Trophoblast cell (in vitro differentiated cells and primary cell): ENCODE measurements at regions not wholly inside any gene's neighbourhood (a gene's known extent, or its start where the extent isn't known, plus 50 kb on each side); places are given as distances from the start of the nearest gene placed in this dataset.

Experiments used
- DNase-seq, 2 donors: peaks; one replicate each; pipeline ENCODE4 v3.0.0-alpha.2; 2016
- H2AFZ ChIP-seq: 2 replicates; pipeline ENCODE4 v1.6.1; 2013; ENCODE audit warnings: low read length, moderate library complexity, mild to moderate bottlenecking; ENCODE audit not compliant: insufficient read depth, poor library complexity
- H2AK5ac ChIP-seq: 2 replicates; pipeline ENCODE4 v1.6.1; 2013; ENCODE audit warnings: mild to moderate bottlenecking, low read length
- H2BK120ac ChIP-seq: 2 replicates; pipeline ENCODE4 v1.6.1; 2013; ENCODE audit warnings: low read length, mild to moderate bottlenecking, moderate library complexity; ENCODE audit not compliant: insufficient read depth, poor library complexity
- H2BK12ac ChIP-seq: 2 replicates; pipeline ENCODE4 v1.6.1; 2013; ENCODE audit warnings: mild to moderate bottlenecking, low read length, moderate library complexity
- H2BK5ac ChIP-seq: 2 replicates; pipeline ENCODE4 v1.6.1; 2013; ENCODE audit warnings: low read length, low read depth, moderate library complexity, mild to moderate bottlenecking; ENCODE audit not compliant: poor library complexity
- H3K14ac ChIP-seq: 2 replicates; pipeline ENCODE4 v1.6.1; 2013; ENCODE audit warnings: mild to moderate bottlenecking, low read length
- H3K18ac ChIP-seq: 2 replicates; pipeline ENCODE4 v1.6.1; 2013; ENCODE audit warnings: mild to moderate bottlenecking, low read length
- H3K23ac ChIP-seq: 2 replicates; pipeline ENCODE4 v1.6.1; 2013; ENCODE audit warnings: low read length
- H3K27ac ChIP-seq: 2 replicates; pipeline ENCODE4 v1.5.1; 2013; ENCODE audit warnings: low read depth, mild to moderate bottlenecking, inconsistent platforms, low read length, moderate library complexity
- H3K27me3 ChIP-seq: 2 replicates; pipeline ENCODE4 v1.6.1; 2013; ENCODE audit warnings: inconsistent platforms, mild to moderate bottlenecking, low read length, moderate library complexity; ENCODE audit not compliant: insufficient read depth
- H3K36me3 ChIP-seq, 2 experiments: 1 replicate in 1 of 2; 2 replicates in 1 of 2; pipeline ENCODE4 v1.6.1; 2013; ENCODE audit warnings: low read length in 2 of 2, mild to moderate bottlenecking in 2 of 2, moderate library complexity in 1 of 2; ENCODE audit not compliant: insufficient read depth in 2 of 2, control insufficient read depth in 1 of 2
- H3K4ac ChIP-seq: 2 replicates; pipeline ENCODE4 v1.6.1; 2013; ENCODE audit warnings: low read depth, mild to moderate bottlenecking, low read length, moderate library complexity
- H3K4me1 ChIP-seq, 2 experiments: 1 replicate in 1 of 2; 2 replicates in 1 of 2; pipeline ENCODE4 v1.6.1; 2013; ENCODE audit warnings: low read length in 2 of 2, mild to moderate bottlenecking in 2 of 2, moderate library complexity in 1 of 2; ENCODE audit not compliant: insufficient read depth in 2 of 2, control insufficient read depth in 1 of 2
- H3K4me2 ChIP-seq: 2 replicates; pipeline ENCODE4 v1.6.1; 2013; ENCODE audit warnings: inconsistent platforms, mild to moderate bottlenecking, low read length, moderate library complexity
- H3K4me3 ChIP-seq: 2 replicates; pipeline ENCODE4 v1.5.1; 2013; ENCODE audit warnings: mild to moderate bottlenecking, low read depth, low read length, inconsistent platforms
- H3K79me1 ChIP-seq: one replicate; pipeline ENCODE4 v1.6.1; 2013; ENCODE audit warnings: low read length
- H3K79me2 ChIP-seq: 2 replicates; pipeline ENCODE4 v1.6.1; 2013; ENCODE audit warnings: low read length, mild to moderate bottlenecking; ENCODE audit not compliant: control insufficient read depth, insufficient read depth, poor library complexity
- H3K9ac ChIP-seq: 2 replicates; pipeline ENCODE4 v1.6.1; 2013; ENCODE audit warnings: mild to moderate bottlenecking, low read length
- H3K9me3 ChIP-seq: 2 replicates; pipeline ENCODE4 v1.6.1; 2013; ENCODE audit warnings: low read depth, mild to moderate bottlenecking, control low read depth, inconsistent platforms, low read length; ENCODE audit not compliant: insufficient read depth
- H4K12ac ChIP-seq: 2 replicates; pipeline ENCODE4 v1.6.1; 2013; ENCODE audit warnings: low read depth, mild to moderate bottlenecking, low read length, moderate library complexity
- H4K8ac ChIP-seq: 2 replicates; pipeline ENCODE4 v1.6.1; 2013; ENCODE audit warnings: low read depth, mild to moderate bottlenecking, low read length, moderate library complexity
- H4K91ac ChIP-seq: one replicate; pipeline ENCODE4 v1.6.1; 2013; ENCODE audit warnings: low read depth, mild to moderate bottlenecking, low read length, moderate library complexity
- WGBS: extraction: QIAGEN DNeasy Blood & Tissue Kit; methylation state at CpG from one replicate; pipeline ENCODE4 v1.1.7; 2013; ENCODE audit warnings: missing lambda C conversion rate; ENCODE audit not compliant: insufficient read length, insufficient coverage; ENCODE audit errors: extremely low coverage; 5-methylcytosine and 5-hydroxymethylcytosine counted together

DNA sequence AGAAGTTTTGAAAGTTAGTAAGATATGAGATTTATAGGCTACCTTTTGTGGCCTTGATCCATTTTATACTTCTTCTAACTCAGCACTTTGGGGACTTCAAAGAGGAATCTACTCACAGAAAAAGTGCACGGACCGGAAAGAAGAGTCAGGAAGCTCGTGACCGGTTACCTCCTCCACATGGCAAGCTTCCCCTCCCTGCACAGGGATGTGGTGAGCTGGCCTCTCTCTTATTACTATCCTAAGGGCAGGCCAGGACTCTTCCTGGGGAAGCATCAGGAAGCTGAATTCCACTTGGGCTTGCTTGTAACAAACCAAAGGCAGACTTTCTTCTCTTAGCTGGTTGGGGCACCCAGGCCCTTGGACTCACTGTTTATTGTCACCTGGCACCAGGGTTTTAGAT, 170.8 kb upstream of the GLI3 start:
- no peak overlapping the region for H4K8ac ChIP-seq
- H3K36me3 ChIP-seq: no peaks in the 10 kb centered on the region
- H3K14ac ChIP-seq: no peak overlapping the region
- H3K4me3 ChIP-seq: no peak overlapping the region
- no peak overlapping the region for H3K4me2 ChIP-seq
- H4K12ac ChIP-seq: no peak overlapping the region
- H4K91ac ChIP-seq: no peak overlapping the region
- no peaks in the 10 kb centered on the region for H3K27me3 ChIP-seq
- no peak overlapping the region for H2BK5ac ChIP-seq
- no peak overlapping the region for H2BK120ac ChIP-seq
- H3K23ac ChIP-seq: no peak overlapping the region
- H2AK5ac ChIP-seq: no peak overlapping the region
- H3K4me1 ChIP-seq: peaks cover 3 to 4% of the 10 kb centered on the region in 2 experiments
- WGBS: no CpG with 5 or more reads among the region's 4 CpGs
- H3K79me1 ChIP-seq: no peaks in the 10 kb centered on the region
- no peak overlapping the region for H2BK12ac ChIP-seq
- no peak overlapping the region for H3K9ac ChIP-seq
- H3K79me2 ChIP-seq: no peaks in the 10 kb centered on the region
- H3K4ac ChIP-seq: no peak overlapping the region
- no peak overlapping the region for H3K18ac ChIP-seq
- DNase-seq: peak; percentile 36 to 44
- H2AFZ ChIP-seq: no peak overlapping the region
- H3K9me3 ChIP-seq: no peaks in the 10 kb centered on the region
- H3K27ac ChIP-seq: no peak overlapping the region

- H4K12ac ChIP-seq: no peak overlapping the region
- H2AK5ac ChIP-seq: no peak overlapping the region
- H4K8ac ChIP-seq: no peak overlapping the region
- no peak overlapping the region for H4K91ac ChIP-seq
- H3K9ac ChIP-seq: no peak overlapping the region
- peaks cover 3 to 4% of the 10 kb centered on the region in 2 experiments for H3K4me1 ChIP-seq
- no peak overlapping the region for H2BK12ac ChIP-seq
- H3K9me3 ChIP-seq: no peaks in the 10 kb centered on the region
- no peak overlapping the region for H3K4me2 ChIP-seq
- H3K27ac ChIP-seq: no peak overlapping the region
- no peaks in the 10 kb centered on the region for H3K36me3 ChIP-seq
- no peak overlapping the region for H3K14ac ChIP-seq
- peak; percentile 61 to 85 for DNase-seq
- no peak overlapping the region for H2BK5ac ChIP-seq
- no peak overlapping the region for H3K23ac ChIP-seq
- H3K4me3 ChIP-seq: no peak overlapping the region
- WGBS: no CpG with 5 or more reads among the region's 15 CpGs
- H2BK120ac ChIP-seq: no peak overlapping the region
- no peaks in the 10 kb centered on the region for H3K79me1 ChIP-seq
- no peak overlapping the region for H3K18ac ChIP-seq
- H2AFZ ChIP-seq: no peak overlapping the region
- H3K4ac ChIP-seq: no peak overlapping the region
- no peaks in the 10 kb centered on the region for H3K27me3 ChIP-seq
- no peaks in the 10 kb centered on the region for H3K79me2 ChIP-seq
These were observed 170.2 kb upstream of the GLI3 start for GRCh38 chr7:42407021-42407710.

DNA sequence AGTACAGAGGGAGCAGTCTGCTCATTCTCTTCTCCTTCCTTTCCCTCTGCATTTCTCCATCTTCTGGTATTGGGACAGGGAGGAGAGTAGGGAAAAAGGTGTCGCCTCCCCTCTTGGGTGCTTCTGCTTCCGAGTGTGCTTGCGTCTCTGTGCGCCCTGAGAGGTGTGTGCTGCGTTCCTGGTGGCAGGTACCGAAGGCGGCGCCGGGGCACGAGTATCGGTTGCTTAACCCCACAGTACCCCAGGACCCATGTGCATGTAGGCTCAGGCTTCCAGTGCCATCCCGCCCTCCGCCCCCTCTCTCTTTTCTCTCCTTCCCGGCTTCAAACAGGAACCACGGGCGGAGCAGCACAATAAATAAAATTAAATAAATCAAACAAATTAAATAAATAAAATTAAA, 169.3 kb upstream of the GLI3 start:
- H2AFZ ChIP-seq: no peak overlapping the region
- H2BK12ac ChIP-seq: no peak overlapping the region
- H2BK5ac ChIP-seq: no peak overlapping the region
- WGBS: no CpG with 5 or more reads among the region's 16 CpGs
- H3K18ac ChIP-seq: no peak overlapping the region
- H3K23ac ChIP-seq: no peak overlapping the region
- H3K79me1 ChIP-seq: no peaks in the 10 kb centered on the region
- H3K27ac ChIP-seq: no peak overlapping the region
- H3K79me2 ChIP-seq: no peaks in the 10 kb centered on the region
- H3K4me2 ChIP-seq: no peak overlapping the region
- DNase-seq: no peak
- peaks cover 3 to 4% of the 10 kb centered on the region in 2 experiments for H3K4me1 ChIP-seq
- no peak overlapping the region for H3K14ac ChIP-seq
- no peak overlapping the region for H3K4ac ChIP-seq
- no peaks in the 10 kb centered on the region for H3K9me3 ChIP-seq
- H4K91ac ChIP-seq: no peak overlapping the region
- H3K36me3 ChIP-seq: no peaks in the 10 kb centered on the region
- H4K12ac ChIP-seq: no peak overlapping the region
- no peak overlapping the region for H3K9ac ChIP-seq
- H2BK120ac ChIP-seq: no peak overlapping the region
- no peak overlapping the region for H4K8ac ChIP-seq
- H3K27me3 ChIP-seq: no peaks in the 10 kb centered on the region
- H3K4me3 ChIP-seq: no peak overlapping the region
- H2AK5ac ChIP-seq: no peak overlapping the region

GRCh38 chr7:42405782-42406181, 168.8 kb upstream of the GLI3 start:
- no peak overlapping the region for H2BK120ac ChIP-seq
- H3K4me3 ChIP-seq: no peak overlapping the region
- no peaks in the 10 kb centered on the region for H3K27me3 ChIP-seq
- H3K9ac ChIP-seq: no peak overlapping the region
- H4K12ac ChIP-seq: no peak overlapping the region
- no CpG with 5 or more reads among the region's 1 CpG for WGBS
- no peak overlapping the region for H4K91ac ChIP-seq
- no peak overlapping the region for H3K4ac ChIP-seq
- no peak overlapping the region for H3K4me2 ChIP-seq
- H3K79me1 ChIP-seq: no peaks in the 10 kb centered on the region
- no peak overlapping the region for H3K18ac ChIP-seq
- DNase-seq: no peak
- no peaks in the 10 kb centered on the region for H3K36me3 ChIP-seq
- no peak overlapping the region for H2AK5ac ChIP-seq
- no peak overlapping the region for H3K14ac ChIP-seq
- peaks cover 3 to 4% of the 10 kb centered on the region in 2 experiments for H3K4me1 ChIP-seq
- no peak overlapping the region for H2AFZ ChIP-seq
- no peak overlapping the region for H3K27ac ChIP-seq
- H4K8ac ChIP-seq: no peak overlapping the region
- no peak overlapping the region for H3K23ac ChIP-seq
- H3K9me3 ChIP-seq: no peaks in the 10 kb centered on the region
- no peaks in the 10 kb centered on the region for H3K79me2 ChIP-seq
- no peak overlapping the region for H2BK5ac ChIP-seq
- no peak overlapping the region for H2BK12ac ChIP-seq
